ENCODE measurements at regions not wholly inside any gene's neighbourhood (a gene's known extent, or its start where the extent isn't known, plus 50 kb on each side); places are given as distances from the start of the nearest gene placed in this dataset.

- TF ChIP-seq, protein P1, sequence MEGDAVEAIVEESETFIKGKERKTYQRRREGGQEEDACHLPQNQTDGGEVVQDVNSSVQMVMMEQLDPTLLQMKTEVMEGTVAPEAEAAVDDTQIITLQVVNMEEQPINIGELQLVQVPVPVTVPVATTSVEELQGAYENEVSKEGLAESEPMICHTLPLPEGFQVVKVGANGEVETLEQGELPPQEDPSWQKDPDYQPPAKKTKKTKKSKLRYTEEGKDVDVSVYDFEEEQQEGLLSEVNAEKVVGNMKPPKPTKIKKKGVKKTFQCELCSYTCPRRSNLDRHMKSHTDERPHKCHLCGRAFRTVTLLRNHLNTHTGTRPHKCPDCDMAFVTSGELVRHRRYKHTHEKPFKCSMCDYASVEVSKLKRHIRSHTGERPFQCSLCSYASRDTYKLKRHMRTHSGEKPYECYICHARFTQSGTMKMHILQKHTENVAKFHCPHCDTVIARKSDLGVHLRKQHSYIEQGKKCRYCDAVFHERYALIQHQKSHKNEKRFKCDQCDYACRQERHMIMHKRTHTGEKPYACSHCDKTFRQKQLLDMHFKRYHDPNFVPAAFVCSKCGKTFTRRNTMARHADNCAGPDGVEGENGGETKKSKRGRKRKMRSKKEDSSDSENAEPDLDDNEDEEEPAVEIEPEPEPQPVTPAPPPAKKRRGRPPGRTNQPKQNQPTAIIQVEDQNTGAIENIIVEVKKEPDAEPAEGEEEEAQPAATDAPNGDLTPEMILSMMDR (IDR thresholded peaks at IDR 0.05), result no peak
- TF ChIP-seq EZH2 (IDR thresholded peaks at IDR 0.05) (no peak), EZH2phosphoT487 (IDR thresholded peaks at IDR 0.05) (no peak)
These were observed 619.3 kb downstream of the TRIB2 start for GRCh38 chr2:13335862-13336535.
